ENCODE measurements at regions not wholly inside any gene's neighbourhood (a gene's known extent, or its start where the extent isn't known, plus 50 kb on each side); places are given as distances from the start of the nearest gene placed in this dataset.

- H3K9ac ChIP-seq (ENCODE audit: low read depth in 1 of 2, low read length in 2 of 2): no peak overlapping the region
- no peaks in the 10 kb centered on the region for H3K27me3 ChIP-seq (ENCODE audit: control insufficient read depth in 1 of 2, insufficient read depth in 2 of 2, low read length in 2 of 2)
Measured at GRCh38 chr22:48177631-48178030, 1415.2 kb downstream of the TBC1D22A start.

DNA sequence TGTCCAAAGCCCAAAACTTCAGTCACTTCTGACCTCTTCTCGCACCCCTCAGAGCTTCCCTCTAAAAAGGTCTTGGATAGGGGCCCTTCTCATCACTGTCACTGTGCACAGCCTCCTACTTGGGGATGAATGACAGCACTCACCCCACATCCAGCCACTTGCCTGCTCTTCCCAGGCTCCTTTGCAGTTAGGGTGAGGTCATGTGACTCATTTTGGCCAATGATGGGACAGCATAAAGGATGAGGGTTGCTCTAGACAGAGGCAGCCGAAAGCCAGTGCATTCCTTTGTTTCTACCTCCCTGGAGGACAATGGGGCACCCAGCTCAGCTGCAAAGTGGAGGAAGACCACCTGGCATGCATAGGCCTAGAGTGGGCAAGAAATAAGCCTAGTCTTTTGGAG, 1413.3 kb downstream of the TBC1D22A start:
- H3K4me3 ChIP-seq (ENCODE audit: low read depth in 1 of 2, low read length in 2 of 2): no peak overlapping the region
- H3K9ac ChIP-seq (ENCODE audit: low read depth in 1 of 2, low read length in 2 of 2): no peak overlapping the region
- H3K27ac ChIP-seq (ENCODE audit: low read depth, low read length): no peak overlapping the region
- H3K4me1 ChIP-seq (ENCODE audit: control insufficient read depth in 1 of 2, insufficient read depth in 2 of 2, low read length in 2 of 2): no peaks in the 10 kb centered on the region
- H3K9me3 ChIP-seq (ENCODE audit: control insufficient read depth in 1 of 2, low read length in 2 of 2): no peaks in the 10 kb centered on the region
- H3K27me3 ChIP-seq (ENCODE audit: control insufficient read depth in 1 of 2, insufficient read depth in 2 of 2, low read length in 2 of 2): no peaks in the 10 kb centered on the region
- H3K36me3 ChIP-seq (ENCODE audit: control insufficient read depth in 1 of 2, insufficient read depth in 2 of 2, low read length in 2 of 2): no peaks in the 10 kb centered on the region

More at GRCh38 chr22:48177631-48178030, 1415.2 kb downstream of the TBC1D22A start:
- Histone ChIP-seq H3K36me3 (ENCODE audit: control insufficient read depth in 1 of 2, insufficient read depth in 2 of 2, low read length in 2 of 2) (no peaks in the 10 kb centered on the region), H3K4me3 (ENCODE audit: low read depth in 1 of 2, low read length in 2 of 2) (no peak overlapping the region), H3K27ac (ENCODE audit: low read depth, low read length) (no peak overlapping the region), H3K9me3 (ENCODE audit: control insufficient read depth in 1 of 2, low read length in 2 of 2) (no peaks in the 10 kb centered on the region), H3K4me1 (ENCODE audit: control insufficient read depth in 1 of 2, insufficient read depth in 2 of 2, low read length in 2 of 2) (no peaks in the 10 kb centered on the region)

DNA sequence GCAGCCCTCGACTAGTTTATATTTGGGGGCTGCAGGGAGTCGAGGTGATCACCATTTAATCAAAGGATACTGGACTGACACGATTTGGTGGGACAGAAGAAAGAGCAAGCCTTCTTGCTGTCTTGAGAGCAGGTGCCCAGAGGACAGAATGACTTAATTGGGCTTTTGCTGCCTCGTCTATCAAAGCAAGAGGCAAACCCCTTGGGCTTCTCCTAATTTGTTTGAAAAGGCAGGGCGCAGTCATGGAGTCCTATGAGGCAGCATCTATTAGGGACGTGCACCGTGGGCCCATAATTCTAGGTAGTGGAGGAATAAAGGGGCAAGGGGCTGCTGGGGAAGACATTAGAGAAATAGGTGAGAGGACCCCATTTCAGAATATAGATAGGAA, 1411.3 kb downstream of the TBC1D22A start:
- Histone ChIP-seq H3K27me3 (ENCODE audit: control insufficient read depth in 1 of 2, insufficient read depth in 2 of 2, low read length in 2 of 2) (no peaks in the 10 kb centered on the region), H3K9me3 (ENCODE audit: control insufficient read depth in 1 of 2, low read length in 2 of 2) (no peaks in the 10 kb centered on the region), H3K4me3 (ENCODE audit: low read depth in 1 of 2, low read length in 2 of 2) (no peak overlapping the region), H3K36me3 (ENCODE audit: control insufficient read depth in 1 of 2, insufficient read depth in 2 of 2, low read length in 2 of 2) (no peaks in the 10 kb centered on the region), H3K9ac (ENCODE audit: low read depth in 1 of 2, low read length in 2 of 2) (no peak overlapping the region), H3K4me1 (ENCODE audit: control insufficient read depth in 1 of 2, insufficient read depth in 2 of 2, low read length in 2 of 2) (no peaks in the 10 kb centered on the region), H3K27ac (ENCODE audit: low read depth, low read length) (no peak overlapping the region)

DNA sequence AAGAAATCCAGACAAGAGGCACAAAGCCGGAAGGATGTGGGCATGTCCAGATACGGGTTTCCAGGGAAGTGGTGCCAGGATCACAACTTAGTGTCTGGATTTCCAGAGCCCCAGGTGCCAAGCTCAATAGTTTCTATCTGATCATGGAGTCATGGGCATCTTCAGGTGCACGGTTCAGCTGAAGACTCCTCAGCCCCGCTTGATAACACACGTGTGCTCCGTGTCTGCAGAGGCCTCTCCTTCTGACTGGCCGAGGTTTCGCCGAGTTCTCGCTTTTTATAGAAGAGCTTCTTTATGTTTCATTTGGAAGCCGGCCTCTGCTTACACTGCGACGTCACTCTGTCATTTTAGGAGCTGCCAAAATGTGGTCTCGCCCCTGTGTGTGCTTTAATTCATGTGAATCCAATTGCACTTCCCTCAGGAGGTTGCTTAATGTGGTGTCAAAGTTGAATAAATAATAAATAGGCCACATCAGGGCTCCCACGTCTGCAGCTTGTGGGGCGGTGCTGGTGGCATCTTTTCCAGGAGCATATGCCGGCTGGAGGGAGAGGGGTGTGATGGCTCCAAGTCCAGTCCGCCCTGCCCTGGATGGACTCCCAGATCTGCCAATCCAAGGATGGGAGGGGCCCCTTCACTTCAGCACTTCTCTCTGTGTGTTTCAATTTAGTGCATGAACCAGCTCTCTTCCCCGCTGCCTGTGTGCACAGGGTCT, 1410.8 kb downstream of the TBC1D22A start:
- H3K27me3 ChIP-seq (ENCODE audit: control insufficient read depth in 1 of 2, insufficient read depth in 2 of 2, low read length in 2 of 2): no peaks in the 10 kb centered on the region
- H3K9me3 ChIP-seq (ENCODE audit: control insufficient read depth in 1 of 2, low read length in 2 of 2): no peaks in the 10 kb centered on the region
- no peaks in the 10 kb centered on the region for H3K36me3 ChIP-seq (ENCODE audit: control insufficient read depth in 1 of 2, insufficient read depth in 2 of 2, low read length in 2 of 2)
- no peak overlapping the region for H3K9ac ChIP-seq (ENCODE audit: low read depth in 1 of 2, low read length in 2 of 2)
- no peaks in the 10 kb centered on the region for H3K4me1 ChIP-seq (ENCODE audit: control insufficient read depth in 1 of 2, insufficient read depth in 2 of 2, low read length in 2 of 2)
- H3K27ac ChIP-seq (ENCODE audit: low read depth, low read length): no peak overlapping the region
- H3K4me3 ChIP-seq (ENCODE audit: low read depth in 1 of 2, low read length in 2 of 2): no peak overlapping the region

DNA sequence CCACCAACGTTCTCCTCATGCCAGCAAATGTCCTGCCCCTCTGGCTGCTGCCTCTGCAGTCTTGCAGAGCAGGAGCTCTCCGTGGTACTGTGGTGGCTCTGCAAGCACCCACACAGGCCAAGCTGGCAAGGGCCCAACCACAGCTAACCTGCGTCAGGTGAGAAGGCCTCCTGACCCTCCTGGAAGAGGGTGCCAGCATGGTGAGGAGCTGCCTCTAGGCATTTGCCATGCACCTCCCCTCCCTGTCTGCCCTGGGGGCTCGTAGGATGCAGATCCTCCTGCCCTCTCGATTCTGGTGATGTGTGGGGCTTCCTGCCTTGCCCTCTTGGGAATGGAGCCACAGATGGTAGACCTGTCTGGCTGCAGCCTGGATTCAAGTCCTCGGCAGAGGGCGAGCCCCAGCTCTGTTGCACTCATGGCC, 1408.8 kb downstream of the TBC1D22A start:
- Histone ChIP-seq H3K4me1 (ENCODE audit: control insufficient read depth in 1 of 2, insufficient read depth in 2 of 2, low read length in 2 of 2) (no peaks in the 10 kb centered on the region), H3K27me3 (ENCODE audit: control insufficient read depth in 1 of 2, insufficient read depth in 2 of 2, low read length in 2 of 2) (no peaks in the 10 kb centered on the region), H3K36me3 (ENCODE audit: control insufficient read depth in 1 of 2, insufficient read depth in 2 of 2, low read length in 2 of 2) (no peaks in the 10 kb centered on the region), H3K9me3 (ENCODE audit: control insufficient read depth in 1 of 2, low read length in 2 of 2) (no peaks in the 10 kb centered on the region), H3K27ac (ENCODE audit: low read depth, low read length) (no peak overlapping the region), H3K9ac (ENCODE audit: low read depth in 1 of 2, low read length in 2 of 2) (no peak overlapping the region), H3K4me3 (ENCODE audit: low read depth in 1 of 2, low read length in 2 of 2) (no peak overlapping the region)

- Histone ChIP-seq H3K4me3 (ENCODE audit: low read depth in 1 of 2, low read length in 2 of 2) (no peak overlapping the region), H3K4me1 (ENCODE audit: control insufficient read depth in 1 of 2, insufficient read depth in 2 of 2, low read length in 2 of 2) (no peaks in the 10 kb centered on the region), H3K27me3 (ENCODE audit: control insufficient read depth in 1 of 2, insufficient read depth in 2 of 2, low read length in 2 of 2) (no peaks in the 10 kb centered on the region), H3K27ac (ENCODE audit: low read depth, low read length) (no peak overlapping the region), H3K9ac (ENCODE audit: low read depth in 1 of 2, low read length in 2 of 2) (no peak overlapping the region), H3K36me3 (ENCODE audit: control insufficient read depth in 1 of 2, insufficient read depth in 2 of 2, low read length in 2 of 2) (no peaks in the 10 kb centered on the region), H3K9me3 (ENCODE audit: control insufficient read depth in 1 of 2, low read length in 2 of 2) (no peaks in the 10 kb centered on the region)
Measured at GRCh38 chr22:48169227-48169626, 1406.8 kb downstream of the TBC1D22A start.

- Histone ChIP-seq H3K36me3 (ENCODE audit: control insufficient read depth in 1 of 2, insufficient read depth in 2 of 2, low read length in 2 of 2) (no peaks in the 10 kb centered on the region), H3K9ac (ENCODE audit: low read depth in 1 of 2, low read length in 2 of 2) (no peak overlapping the region), H3K4me1 (ENCODE audit: control insufficient read depth in 1 of 2, insufficient read depth in 2 of 2, low read length in 2 of 2) (no peaks in the 10 kb centered on the region), H3K4me3 (ENCODE audit: low read depth in 1 of 2, low read length in 2 of 2) (no peak overlapping the region), H3K27ac (ENCODE audit: low read depth, low read length) (no peak overlapping the region), H3K27me3 (ENCODE audit: control insufficient read depth in 1 of 2, insufficient read depth in 2 of 2, low read length in 2 of 2) (no peaks in the 10 kb centered on the region), H3K9me3 (ENCODE audit: control insufficient read depth in 1 of 2, low read length in 2 of 2) (no peaks in the 10 kb centered on the region)
Measured at GRCh38 chr22:48167238-48167637, 1404.8 kb downstream of the TBC1D22A start.

DNA sequence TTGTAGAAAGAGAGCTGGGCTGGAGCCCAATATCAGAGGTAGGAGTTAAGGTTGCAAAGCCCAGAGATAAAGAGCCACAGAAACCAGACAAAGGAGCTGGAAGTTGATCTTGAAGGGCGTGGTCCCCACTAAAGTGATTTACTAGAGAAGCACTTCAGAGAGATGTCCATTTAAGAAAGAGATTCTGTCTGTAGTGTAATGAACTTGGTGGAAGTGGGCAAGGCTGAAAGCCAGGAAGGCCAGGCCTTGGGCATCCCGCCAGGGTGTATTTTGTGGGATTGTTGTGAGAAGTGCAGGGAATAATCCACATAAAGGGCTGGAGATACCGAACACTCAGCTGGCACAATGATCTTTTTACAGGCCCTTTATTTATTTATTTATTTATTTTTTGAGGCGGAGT, 1398.8 kb downstream of the TBC1D22A start:
- Histone ChIP-seq H3K27ac (ENCODE audit: low read depth, low read length) (no peak overlapping the region), H3K9me3 (ENCODE audit: control insufficient read depth in 1 of 2, low read length in 2 of 2) (no peaks in the 10 kb centered on the region), H3K4me1 (ENCODE audit: control insufficient read depth in 1 of 2, insufficient read depth in 2 of 2, low read length in 2 of 2) (no peaks in the 10 kb centered on the region), H3K27me3 (ENCODE audit: control insufficient read depth in 1 of 2, insufficient read depth in 2 of 2, low read length in 2 of 2) (no peaks in the 10 kb centered on the region), H3K9ac (ENCODE audit: low read depth in 1 of 2, low read length in 2 of 2) (no peak overlapping the region), H3K4me3 (ENCODE audit: low read depth in 1 of 2, low read length in 2 of 2) (no peak overlapping the region), H3K36me3 (ENCODE audit: control insufficient read depth in 1 of 2, insufficient read depth in 2 of 2, low read length in 2 of 2) (no peaks in the 10 kb centered on the region)

- no peak overlapping the region for H3K4me3 ChIP-seq (ENCODE audit: low read depth in 1 of 2, low read length in 2 of 2)
- H3K36me3 ChIP-seq (ENCODE audit: control insufficient read depth in 1 of 2, insufficient read depth in 2 of 2, low read length in 2 of 2): no peaks in the 10 kb centered on the region
- no peaks in the 10 kb centered on the region for H3K27me3 ChIP-seq (ENCODE audit: control insufficient read depth in 1 of 2, insufficient read depth in 2 of 2, low read length in 2 of 2)
- no peaks in the 10 kb centered on the region for H3K9me3 ChIP-seq (ENCODE audit: control insufficient read depth in 1 of 2, low read length in 2 of 2)
- H3K4me1 ChIP-seq (ENCODE audit: control insufficient read depth in 1 of 2, insufficient read depth in 2 of 2, low read length in 2 of 2): no peaks in the 10 kb centered on the region
- no peak overlapping the region for H3K27ac ChIP-seq (ENCODE audit: low read depth, low read length)
- H3K9ac ChIP-seq (ENCODE audit: low read depth in 1 of 2, low read length in 2 of 2): no peak overlapping the region
Measured at GRCh38 chr22:48157676-48158075, 1395.2 kb downstream of the TBC1D22A start.

GRCh38 chr22:48156603-48157355, 1394.3 kb downstream of the TBC1D22A start:
- Histone ChIP-seq H3K27ac (ENCODE audit: low read depth, low read length) (no peak overlapping the region), H3K9ac (ENCODE audit: low read depth in 1 of 2, low read length in 2 of 2) (no peak overlapping the region), H3K4me1 (ENCODE audit: control insufficient read depth in 1 of 2, insufficient read depth in 2 of 2, low read length in 2 of 2) (no peaks in the 10 kb centered on the region), H3K36me3 (ENCODE audit: control insufficient read depth in 1 of 2, insufficient read depth in 2 of 2, low read length in 2 of 2) (no peaks in the 10 kb centered on the region), H3K4me3 (ENCODE audit: low read depth in 1 of 2, low read length in 2 of 2) (no peak overlapping the region), H3K27me3 (ENCODE audit: control insufficient read depth in 1 of 2, insufficient read depth in 2 of 2, low read length in 2 of 2) (no peaks in the 10 kb centered on the region), H3K9me3 (ENCODE audit: control insufficient read depth in 1 of 2, low read length in 2 of 2) (no peaks in the 10 kb centered on the region)

All from duodenal mucosa (tissue), 2 donors.